ENCODE measurements at regions not wholly inside any gene's neighbourhood (a gene's known extent, or its start where the extent isn't known, plus 50 kb on each side); places are given as distances from the start of the nearest gene placed in this dataset.

GRCh38 chr2:207353836-207354235 is 175.9 kb upstream of the CREB1 start:
- TF ChIP-seq EZH2 (IDR thresholded peaks at IDR 0.05; ENCODE audit: borderline replicate concordance, insufficient read depth, low read length, poor library complexity, severe bottlenecking) (no peak), EP300 (conservative IDR thresholded peaks at IDR 0.05; ENCODE audit: poor library complexity, severe bottlenecking) (no peak), RAD21 (conservative IDR thresholded peaks at IDR 0.05) (no peak)
- TF ChIP-seq, protein P1, sequence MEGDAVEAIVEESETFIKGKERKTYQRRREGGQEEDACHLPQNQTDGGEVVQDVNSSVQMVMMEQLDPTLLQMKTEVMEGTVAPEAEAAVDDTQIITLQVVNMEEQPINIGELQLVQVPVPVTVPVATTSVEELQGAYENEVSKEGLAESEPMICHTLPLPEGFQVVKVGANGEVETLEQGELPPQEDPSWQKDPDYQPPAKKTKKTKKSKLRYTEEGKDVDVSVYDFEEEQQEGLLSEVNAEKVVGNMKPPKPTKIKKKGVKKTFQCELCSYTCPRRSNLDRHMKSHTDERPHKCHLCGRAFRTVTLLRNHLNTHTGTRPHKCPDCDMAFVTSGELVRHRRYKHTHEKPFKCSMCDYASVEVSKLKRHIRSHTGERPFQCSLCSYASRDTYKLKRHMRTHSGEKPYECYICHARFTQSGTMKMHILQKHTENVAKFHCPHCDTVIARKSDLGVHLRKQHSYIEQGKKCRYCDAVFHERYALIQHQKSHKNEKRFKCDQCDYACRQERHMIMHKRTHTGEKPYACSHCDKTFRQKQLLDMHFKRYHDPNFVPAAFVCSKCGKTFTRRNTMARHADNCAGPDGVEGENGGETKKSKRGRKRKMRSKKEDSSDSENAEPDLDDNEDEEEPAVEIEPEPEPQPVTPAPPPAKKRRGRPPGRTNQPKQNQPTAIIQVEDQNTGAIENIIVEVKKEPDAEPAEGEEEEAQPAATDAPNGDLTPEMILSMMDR (IDR thresholded peaks at IDR 0.05; ENCODE audit: poor library complexity, severe bottlenecking) = no peak
